ENCODE measurements at regions not wholly inside any gene's neighbourhood (a gene's known extent, or its start where the extent isn't known, plus 50 kb on each side); places are given as distances from the start of the nearest gene placed in this dataset.

- no CpG with 5 or more reads among the region's 3 CpGs for WGBS, 2 donors (ENCODE audit: extremely low coverage in 2 of 2, insufficient read length in 2 of 2, insufficient replicate concordance in 1 of 2)
Measured at GRCh38 chr1:88407248-88407647, 276.8 kb upstream of the PKN2 start.

GRCh38 chr1:88421997-88422396 lies 262.1 kb upstream of the PKN2 start:
- Histone ChIP-seq H2BK15ac (ENCODE audit: low read length) (no peak overlapping the region), H3K14ac (ENCODE audit: low read length) (no peak overlapping the region), H2BK12ac (ENCODE audit: low read length) (no peak overlapping the region), H3K27me3 (ENCODE audit: control insufficient read depth in 3 of 3, insufficient read depth in 3 of 3, low read depth in 1 of 3, low read length in 3 of 3) (no peaks in the 10 kb centered on the region), H4K91ac (ENCODE audit: low read depth, low read length, poor library complexity) (no peak overlapping the region), H2AK5ac (ENCODE audit: low read depth, low read length) (no peak overlapping the region), H2BK120ac (ENCODE audit: low read depth, low read length) (no peak overlapping the region), H3K23ac (ENCODE audit: low read depth, low read length, poor library complexity) (no peak overlapping the region), H3K4me1 (ENCODE audit: control insufficient read depth in 2 of 2, insufficient read depth in 1 of 2, low read depth in 1 of 2, low read length in 2 of 2) (no peaks in the 10 kb centered on the region), H3K18ac (ENCODE audit: low read length) (no peak overlapping the region), H3K4me2 (ENCODE audit: insufficient read depth, low read length, poor library complexity, severe bottlenecking) (no peak overlapping the region), H3K4me3 (ENCODE audit: low read length in 2 of 2) (no peak overlapping the region), H3K4ac (ENCODE audit: low read length) (no peak overlapping the region), H3K79me1 (ENCODE audit: low read depth, low read length) (no peaks in the 10 kb centered on the region), H3K36me3 (replicated peaks in 1 of 2; ENCODE audit: control insufficient read depth in 2 of 2, insufficient read depth in 2 of 2, low read length in 2 of 2) (no peaks in the 10 kb centered on the region), H2BK5ac (ENCODE audit: low read length) (no peak overlapping the region), H3K9me3 (replicated peaks in 1 of 2; ENCODE audit: control insufficient read depth in 2 of 2, insufficient read depth in 1 of 2, low read depth in 1 of 2, low read length in 2 of 2) (peaks cover 0 to 2% of the 10 kb centered on the region in 2 donors), H3K9ac (ENCODE audit: low read depth, low read length, poor library complexity) (no peak overlapping the region), H3K27ac (replicated peaks; ENCODE audit: low read length) (no peak overlapping the region), H2AFZ (ENCODE audit: low read length) (no peak overlapping the region), H4K8ac (ENCODE audit: low read depth, low read length) (no peak overlapping the region)
- WGBS, 2 donors (ENCODE audit: extremely low coverage in 2 of 2, insufficient read length in 2 of 2, insufficient replicate concordance in 1 of 2) = no CpG with 5 or more reads among the region's 1 CpG
- DNase-seq (ENCODE audit: low spot score) = no peak

More at GRCh38 chr1:88407248-88407647, 276.8 kb upstream of the PKN2 start:
- no peak overlapping the region for H3K18ac ChIP-seq (ENCODE audit: low read length)
- no peak overlapping the region for H3K4ac ChIP-seq (ENCODE audit: low read length)
- H2BK120ac ChIP-seq (ENCODE audit: low read depth, low read length) = no peak overlapping the region
- no peak overlapping the region for H3K9ac ChIP-seq (ENCODE audit: low read depth, low read length, poor library complexity)
- no peaks in the 10 kb centered on the region for H3K9me3 ChIP-seq (replicated peaks in 1 of 2; ENCODE audit: control insufficient read depth in 2 of 2, insufficient read depth in 1 of 2, low read depth in 1 of 2, low read length in 2 of 2)
- H3K23ac ChIP-seq (ENCODE audit: low read depth, low read length, poor library complexity) = no peak overlapping the region
- no peak overlapping the region for H2BK5ac ChIP-seq (ENCODE audit: low read length)
- H3K27ac ChIP-seq (replicated peaks; ENCODE audit: low read length) = no peak overlapping the region
- no peak overlapping the region for H3K4me2 ChIP-seq (ENCODE audit: insufficient read depth, low read length, poor library complexity, severe bottlenecking)
- DNase-seq (ENCODE audit: low spot score) = no peak
- no peaks in the 10 kb centered on the region for H3K36me3 ChIP-seq (replicated peaks in 1 of 2; ENCODE audit: control insufficient read depth in 2 of 2, insufficient read depth in 2 of 2, low read length in 2 of 2)
- H2BK12ac ChIP-seq (ENCODE audit: low read length) = no peak overlapping the region
- no peak overlapping the region for H2AK5ac ChIP-seq (ENCODE audit: low read depth, low read length)
- no peaks in the 10 kb centered on the region for H3K27me3 ChIP-seq (ENCODE audit: control insufficient read depth in 3 of 3, insufficient read depth in 3 of 3, low read depth in 1 of 3, low read length in 3 of 3)
- no peak overlapping the region for H3K14ac ChIP-seq (ENCODE audit: low read length)
- no peaks in the 10 kb centered on the region for H3K79me1 ChIP-seq (ENCODE audit: low read depth, low read length)
- no peak overlapping the region for H4K91ac ChIP-seq (ENCODE audit: low read depth, low read length, poor library complexity)
- no peaks in the 10 kb centered on the region for H3K4me1 ChIP-seq (ENCODE audit: control insufficient read depth in 2 of 2, insufficient read depth in 1 of 2, low read depth in 1 of 2, low read length in 2 of 2)
- H2BK15ac ChIP-seq (ENCODE audit: low read length) = no peak overlapping the region
- H4K8ac ChIP-seq (ENCODE audit: low read depth, low read length) = no peak overlapping the region
- H2AFZ ChIP-seq (ENCODE audit: low read length) = no peak overlapping the region
- no peak overlapping the region for H3K4me3 ChIP-seq (ENCODE audit: low read length in 2 of 2)

GRCh38 chr1:88433556-88433955 lies 250.5 kb upstream of the PKN2 start:
- no peaks in the 10 kb centered on the region for H3K79me1 ChIP-seq (ENCODE audit: low read depth, low read length)
- no peak overlapping the region for H2AFZ ChIP-seq (ENCODE audit: low read length)
- H2AK5ac ChIP-seq (ENCODE audit: low read depth, low read length) = no peak overlapping the region
- no peaks in the 10 kb centered on the region for H3K4me1 ChIP-seq (ENCODE audit: control insufficient read depth in 2 of 2, insufficient read depth in 1 of 2, low read depth in 1 of 2, low read length in 2 of 2)
- H3K9me3 ChIP-seq (replicated peaks in 1 of 2; ENCODE audit: control insufficient read depth in 2 of 2, insufficient read depth in 1 of 2, low read depth in 1 of 2, low read length in 2 of 2) = peaks cover 0 to 3% of the 10 kb centered on the region in 2 donors
- no peak overlapping the region for H3K4ac ChIP-seq (ENCODE audit: low read length)
- no peak overlapping the region for H2BK15ac ChIP-seq (ENCODE audit: low read length)
- H3K23ac ChIP-seq (ENCODE audit: low read depth, low read length, poor library complexity) = no peak overlapping the region
- H3K27ac ChIP-seq (replicated peaks; ENCODE audit: low read length) = no peak overlapping the region
- no peak overlapping the region for H4K91ac ChIP-seq (ENCODE audit: low read depth, low read length, poor library complexity)
- H4K8ac ChIP-seq (ENCODE audit: low read depth, low read length) = no peak overlapping the region
- H3K14ac ChIP-seq (ENCODE audit: low read length) = no peak overlapping the region
- no peak overlapping the region for H2BK120ac ChIP-seq (ENCODE audit: low read depth, low read length)
- no peaks in the 10 kb centered on the region for H3K36me3 ChIP-seq (replicated peaks in 1 of 2; ENCODE audit: control insufficient read depth in 2 of 2, insufficient read depth in 2 of 2, low read length in 2 of 2)
- H2BK12ac ChIP-seq (ENCODE audit: low read length) = no peak overlapping the region
- no peak overlapping the region for H3K9ac ChIP-seq (ENCODE audit: low read depth, low read length, poor library complexity)
- no peak overlapping the region for H3K18ac ChIP-seq (ENCODE audit: low read length)
- H3K4me3 ChIP-seq (ENCODE audit: low read length in 2 of 2) = peak overlapping the region in 1 of 2 donors; percentile 23
- DNase-seq (ENCODE audit: low spot score) = no peak
- H2BK5ac ChIP-seq (ENCODE audit: low read length) = no peak overlapping the region
- no CpG with 5 or more reads among the region's 1 CpG for WGBS, 2 donors (ENCODE audit: extremely low coverage in 2 of 2, insufficient read length in 2 of 2, insufficient replicate concordance in 1 of 2)
- no peaks in the 10 kb centered on the region for H3K27me3 ChIP-seq (ENCODE audit: control insufficient read depth in 3 of 3, insufficient read depth in 3 of 3, low read depth in 1 of 3, low read length in 3 of 3)
- H3K4me2 ChIP-seq (ENCODE audit: insufficient read depth, low read length, poor library complexity, severe bottlenecking) = no peak overlapping the region

- no peak overlapping the region for H3K4me3 ChIP-seq (ENCODE audit: low read length in 2 of 2)
- H2BK15ac ChIP-seq (ENCODE audit: low read length) = no peak overlapping the region
- no peak overlapping the region for H3K9ac ChIP-seq (ENCODE audit: low read depth, low read length, poor library complexity)
- H4K8ac ChIP-seq (ENCODE audit: low read depth, low read length) = no peak overlapping the region
- H4K91ac ChIP-seq (ENCODE audit: low read depth, low read length, poor library complexity) = no peak overlapping the region
- no peak overlapping the region for H3K14ac ChIP-seq (ENCODE audit: low read length)
- H3K4ac ChIP-seq (ENCODE audit: low read length) = no peak overlapping the region
- H3K27me3 ChIP-seq (ENCODE audit: control insufficient read depth in 3 of 3, insufficient read depth in 3 of 3, low read depth in 1 of 3, low read length in 3 of 3) = no peaks in the 10 kb centered on the region
- no peak overlapping the region for H2BK12ac ChIP-seq (ENCODE audit: low read length)
- no peak overlapping the region for H3K4me2 ChIP-seq (ENCODE audit: insufficient read depth, low read length, poor library complexity, severe bottlenecking)
- no peak overlapping the region for H3K27ac ChIP-seq (replicated peaks; ENCODE audit: low read length)
- no peak overlapping the region for H2AK5ac ChIP-seq (ENCODE audit: low read depth, low read length)
- H3K23ac ChIP-seq (ENCODE audit: low read depth, low read length, poor library complexity) = no peak overlapping the region
- H2AFZ ChIP-seq (ENCODE audit: low read length) = no peak overlapping the region
- no peaks in the 10 kb centered on the region for H3K79me1 ChIP-seq (ENCODE audit: low read depth, low read length)
- no peak overlapping the region for H2BK5ac ChIP-seq (ENCODE audit: low read length)
- DNase-seq (ENCODE audit: low spot score) = no peak
- H2BK120ac ChIP-seq (ENCODE audit: low read depth, low read length) = no peak overlapping the region
- H3K36me3 ChIP-seq (replicated peaks in 1 of 2; ENCODE audit: control insufficient read depth in 2 of 2, insufficient read depth in 2 of 2, low read length in 2 of 2) = no peaks in the 10 kb centered on the region
- H3K4me1 ChIP-seq (ENCODE audit: control insufficient read depth in 2 of 2, insufficient read depth in 1 of 2, low read depth in 1 of 2, low read length in 2 of 2) = no peaks in the 10 kb centered on the region
- H3K18ac ChIP-seq (ENCODE audit: low read length) = no peak overlapping the region
- peaks cover 0 to 3% of the 10 kb centered on the region in 2 donors for H3K9me3 ChIP-seq (replicated peaks in 1 of 2; ENCODE audit: control insufficient read depth in 2 of 2, insufficient read depth in 1 of 2, low read depth in 1 of 2, low read length in 2 of 2)
Measured at GRCh38 chr1:88434836-88435235, 249.2 kb upstream of the PKN2 start.
